OCI-LY3 (cell line): ENCODE measurements at regions not wholly inside any gene's neighbourhood (a gene's known extent, or its start where the extent isn't known, plus 50 kb on each side); places are given as distances from the start of the nearest gene placed in this dataset.

Experiments
- EZH2phosphoT487 ChIP-seq: fragments of 200-600 bp; shearing (Covaris generic); IDR thresholded peaks from 2 replicates; pipeline ENCODE4 v1.6.1; 2018; ENCODE audit warnings: antibody characterized with exemption, mixed run types, low read depth
- TF ChIP-seq, protein P1 (sequence below): fragments of 200-600, 300-600 bp; sonication (generic); IDR thresholded peaks from 2 replicates; pipeline ENCODE4 v1.5.1; 2014; ENCODE audit warnings: antibody characterized with exemption, low read length, low read depth

DNA sequence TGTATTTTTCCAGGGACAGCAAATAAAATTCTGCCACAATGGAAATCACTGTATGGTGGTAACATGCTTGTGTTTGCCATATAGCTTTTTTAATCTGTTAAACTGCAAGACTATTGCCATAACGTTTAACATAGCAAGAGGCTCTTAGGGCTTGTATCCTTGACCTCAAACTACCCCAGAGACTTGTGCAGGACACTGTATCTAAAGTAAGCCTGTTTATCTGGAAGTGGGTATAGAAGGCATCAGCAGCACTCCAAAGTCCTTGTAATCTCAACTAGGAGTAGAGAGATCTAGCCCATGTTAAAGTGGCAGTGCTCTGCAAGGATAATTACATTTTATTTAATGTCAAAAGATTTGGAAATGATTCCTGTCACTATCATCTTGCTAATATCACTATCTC, 1424.1 kb downstream of the CDH11 start:
- TF ChIP-seq, protein P1, sequence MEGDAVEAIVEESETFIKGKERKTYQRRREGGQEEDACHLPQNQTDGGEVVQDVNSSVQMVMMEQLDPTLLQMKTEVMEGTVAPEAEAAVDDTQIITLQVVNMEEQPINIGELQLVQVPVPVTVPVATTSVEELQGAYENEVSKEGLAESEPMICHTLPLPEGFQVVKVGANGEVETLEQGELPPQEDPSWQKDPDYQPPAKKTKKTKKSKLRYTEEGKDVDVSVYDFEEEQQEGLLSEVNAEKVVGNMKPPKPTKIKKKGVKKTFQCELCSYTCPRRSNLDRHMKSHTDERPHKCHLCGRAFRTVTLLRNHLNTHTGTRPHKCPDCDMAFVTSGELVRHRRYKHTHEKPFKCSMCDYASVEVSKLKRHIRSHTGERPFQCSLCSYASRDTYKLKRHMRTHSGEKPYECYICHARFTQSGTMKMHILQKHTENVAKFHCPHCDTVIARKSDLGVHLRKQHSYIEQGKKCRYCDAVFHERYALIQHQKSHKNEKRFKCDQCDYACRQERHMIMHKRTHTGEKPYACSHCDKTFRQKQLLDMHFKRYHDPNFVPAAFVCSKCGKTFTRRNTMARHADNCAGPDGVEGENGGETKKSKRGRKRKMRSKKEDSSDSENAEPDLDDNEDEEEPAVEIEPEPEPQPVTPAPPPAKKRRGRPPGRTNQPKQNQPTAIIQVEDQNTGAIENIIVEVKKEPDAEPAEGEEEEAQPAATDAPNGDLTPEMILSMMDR: no peak
- TF ChIP-seq EZH2phosphoT487: no peak
